Neutrophil (primary cell): ENCODE measurements at regions not wholly inside any gene's neighbourhood (a gene's known extent, or its start where the extent isn't known, plus 50 kb on each side); places are given as distances from the start of the nearest gene placed in this dataset.

Experiments
- H3K27ac ChIP-seq: fragments of 200-600 bp; sonication (generic); 2 replicates; pipeline ENCODE4 v1.5.1; 2016; ENCODE audit warnings: mild to moderate bottlenecking, moderate library complexity
- H3K27me3 ChIP-seq: fragments of 200-600 bp; sonication (generic); 2 replicates; pipeline ENCODE4 v1.6.0; 2016; ENCODE audit warnings: mild to moderate bottlenecking
- H3K36me3 ChIP-seq: fragments of 200-600 bp; sonication (generic); 2 replicates; pipeline ENCODE4 v1.5.1; 2017
- H3K4me1 ChIP-seq, 2 experiments: fragments of 200-600 bp in 1 of 2; sonication (generic) in 1 of 2; 1 replicate in 1 of 2; 2 replicates in 1 of 2; pipeline versions ENCODE4 v1.5.1 to v1.6.1; 2013 to 2016; ENCODE audit warnings: low read depth in 1 of 2, low read length in 1 of 2, mild to moderate bottlenecking in 1 of 2, moderate library complexity in 1 of 2; ENCODE audit not compliant: control insufficient read depth in 1 of 2, insufficient read depth in 1 of 2
- H3K4me3 ChIP-seq, 2 experiments: fragments of 200-600 bp in 1 of 2; sonication (generic) in 1 of 2; 1 replicate in 1 of 2; 2 replicates in 1 of 2; pipeline ENCODE4 v1.5.1; 2013 to 2016; ENCODE audit warnings: low read depth in 1 of 2, low read length in 1 of 2, mild to moderate bottlenecking in 1 of 2, moderate library complexity in 1 of 2
- H3K9me3 ChIP-seq: fragments of 200-600 bp; sonication (generic); 2 replicates; pipeline ENCODE4 v1.5.1; 2016
- CTCF ChIP-seq: fragments of 200-600 bp; sonication (generic); IDR thresholded peaks from 2 replicates; pipeline ENCODE4 v1.5.1; 2016; ENCODE audit warnings: antibody characterized with exemption

- no peak overlapping the region for H3K4me3 ChIP-seq
- H3K4me1 ChIP-seq = no peaks in the 10 kb centered on the region
- no peaks in the 10 kb centered on the region for H3K9me3 ChIP-seq
- TF ChIP-seq CTCF = no peak
- no peaks in the 10 kb centered on the region for H3K36me3 ChIP-seq
- H3K27ac ChIP-seq = no peak overlapping the region
- H3K27me3 ChIP-seq = no peaks in the 10 kb centered on the region
Observed at GRCh38 chr15:31814082-31814481, 216.2 kb upstream of the CHRNA7 start.

- Histone ChIP-seq H3K36me3 (no peaks in the 10 kb centered on the region), H3K4me1 (no peaks in the 10 kb centered on the region), H3K27me3 (no peaks in the 10 kb centered on the region), H3K4me3 (no peak overlapping the region), H3K27ac (no peak overlapping the region), H3K9me3 (no peaks in the 10 kb centered on the region)
- TF ChIP-seq CTCF = no peak
Observed at GRCh38 chr15:31815411-31816155, 214.7 kb upstream of the CHRNA7 start.

GRCh38 chr15:31822463-31822862 is 207.9 kb upstream of the CHRNA7 start:
- Histone ChIP-seq H3K27me3 (no peaks in the 10 kb centered on the region), H3K36me3 (no peaks in the 10 kb centered on the region), H3K4me3 (no peak overlapping the region), H3K4me1 (no peaks in the 10 kb centered on the region), H3K9me3 (no peaks in the 10 kb centered on the region), H3K27ac (no peak overlapping the region)
- no peak for TF ChIP-seq CTCF

GRCh38 chr15:31824024-31824423 is 206.3 kb upstream of the CHRNA7 start:
- Histone ChIP-seq H3K36me3 (no peaks in the 10 kb centered on the region), H3K27ac (no peak overlapping the region), H3K4me3 (no peak overlapping the region), H3K27me3 (no peaks in the 10 kb centered on the region), H3K9me3 (no peaks in the 10 kb centered on the region), H3K4me1 (no peaks in the 10 kb centered on the region)
- TF ChIP-seq CTCF = no peak

- no peak overlapping the region for H3K27ac ChIP-seq
- H3K36me3 ChIP-seq = no peaks in the 10 kb centered on the region
- H3K4me1 ChIP-seq = no peaks in the 10 kb centered on the region
- no peak for TF ChIP-seq CTCF
- H3K4me3 ChIP-seq = no peak overlapping the region
- H3K9me3 ChIP-seq = no peaks in the 10 kb centered on the region
- no peaks in the 10 kb centered on the region for H3K27me3 ChIP-seq
Observed at GRCh38 chr15:31828594-31828993, 201.7 kb upstream of the CHRNA7 start.
